Immature natural killer cell (primary cell): ENCODE measurements at regions not wholly inside any gene's neighbourhood (a gene's known extent, or its start where the extent isn't known, plus 50 kb on each side); places are given as distances from the start of the nearest gene placed in this dataset.
A peak's percentile ranks its signal among the peaks of the same experiment; 100 is the strongest.
"Not testable (repeated sequence)": the region's sequence is repeated elsewhere in the genome, so short reads cannot be mapped to it uniquely, and the experiment has no call there.

ENCODE experiments used
- DNase-seq, 3 donors: peaks; one replicate each; pipeline ENCODE4 v3.0.0; 2022; ENCODE audit warnings: mixed read lengths in 1 of 3
- H3K27ac Mint-ChIP-seq, 6 donors: one replicate each; pipeline ENCODE4 v1.8.0; 2020; ENCODE audit warnings: mixed read lengths in 6 of 6, mild to moderate bottlenecking in 5 of 6, inconsistent platforms in 4 of 6, moderate library complexity in 3 of 6
- H3K27me3 Mint-ChIP-seq, 3 donors: one replicate each; pipeline ENCODE4 v1.8.0; 2020 to 2021; ENCODE audit warnings: low read depth in 3 of 3, mild to moderate bottlenecking in 3 of 3, mixed read lengths in 3 of 3, moderate library complexity in 3 of 3, inconsistent platforms in 1 of 3
- H3K36me3 Mint-ChIP-seq, 3 donors: one replicate each; pipeline ENCODE4 v1.8.0; 2020; ENCODE audit warnings: mixed read lengths in 3 of 3, inconsistent platforms in 2 of 3, mild to moderate bottlenecking in 2 of 3
- H3K4me1 Mint-ChIP-seq, 2 donors: one replicate each; pipeline ENCODE4 v1.8.0; 2020; ENCODE audit warnings: inconsistent platforms in 2 of 2, mild to moderate bottlenecking in 2 of 2, mixed read lengths in 2 of 2, moderate library complexity in 1 of 2
- H3K4me3 Mint-ChIP-seq, 5 donors: one replicate each; pipeline ENCODE4 v1.8.0; 2020; ENCODE audit warnings: mild to moderate bottlenecking in 5 of 5, mixed read lengths in 5 of 5, inconsistent platforms in 3 of 5, moderate library complexity in 3 of 5
- H3K9me3 Mint-ChIP-seq, 6 donors: one replicate each; pipeline ENCODE4 v1.8.0; 2020; ENCODE audit warnings: mild to moderate bottlenecking in 6 of 6, mixed read lengths in 6 of 6, inconsistent platforms in 4 of 6, moderate library complexity in 3 of 6

DNA sequence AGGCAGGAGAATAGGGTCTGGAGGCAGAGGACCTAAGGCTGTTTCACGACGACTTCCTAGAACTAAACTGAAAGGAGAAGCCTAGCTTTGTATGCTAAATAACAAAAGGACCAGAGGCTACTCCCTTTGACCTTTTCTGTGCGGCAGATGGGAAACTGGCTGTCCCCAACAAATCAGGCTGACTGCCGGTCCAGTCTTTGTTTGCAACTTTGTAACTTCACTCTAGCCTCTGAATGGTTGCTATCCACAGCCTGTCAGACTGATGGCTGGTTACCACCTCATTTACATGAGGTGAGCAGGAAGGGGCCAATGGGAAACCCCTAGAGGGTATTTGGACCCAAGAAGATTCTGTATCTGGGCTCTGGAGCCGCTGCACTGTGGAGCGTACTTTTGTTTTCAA lies 132.6 kb upstream of the SHH start:
- Mint-ChIP-seq H3K27ac (no peak overlapping the region), H3K4me1 (no peaks in the 10 kb centered on the region), H3K4me3 (no peak overlapping the region), H3K36me3 (no peaks in the 10 kb centered on the region), H3K9me3 (peaks cover 0 to 6% (median 0%) of the 10 kb centered on the region in 6 donors), H3K27me3 (peaks cover 2% of the 10 kb centered on the region in 3 donors)
- no peak for DNase-seq

DNA sequence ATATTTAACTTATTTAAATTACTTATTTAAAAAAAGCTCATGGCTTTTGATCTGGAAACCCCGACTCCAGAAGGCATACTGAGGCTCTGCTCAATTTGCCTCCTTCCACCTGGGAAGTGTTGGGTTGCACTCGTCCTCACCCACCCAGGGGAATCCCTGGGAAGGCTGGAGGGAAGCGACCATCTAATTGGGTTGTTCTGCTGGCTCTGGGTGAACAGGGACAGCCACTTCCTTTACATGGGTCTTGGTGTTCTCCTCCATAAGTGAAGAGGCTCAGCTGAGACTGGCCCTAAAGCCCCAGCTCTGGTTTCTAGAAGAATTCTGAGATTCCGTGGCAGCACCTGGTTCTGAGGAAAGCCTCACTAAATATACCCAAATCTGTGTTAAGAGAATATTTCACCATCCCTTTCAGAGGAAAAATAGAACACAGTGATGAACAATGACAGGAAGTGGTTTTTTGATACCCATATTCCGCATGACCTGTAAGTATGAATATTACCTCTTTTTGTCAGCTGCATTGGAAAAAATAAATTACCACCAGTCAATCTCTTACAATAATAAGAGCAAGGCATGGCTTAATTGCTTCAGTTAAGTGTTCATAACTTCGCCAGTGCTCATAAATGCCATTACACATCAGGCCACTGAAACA lies 131.1 kb upstream of the SHH start:
- DNase-seq: no peak
- peaks cover 0 to 10% (median 0%) of the 10 kb centered on the region in 6 donors for H3K9me3 Mint-ChIP-seq
- no peaks in the 10 kb centered on the region for H3K4me1 Mint-ChIP-seq
- H3K36me3 Mint-ChIP-seq: no peaks in the 10 kb centered on the region
- no peak overlapping the region for H3K4me3 Mint-ChIP-seq
- no peak overlapping the region for H3K27ac Mint-ChIP-seq
- peaks cover 0 to 4% (median 2%) of the 10 kb centered on the region in 3 donors for H3K27me3 Mint-ChIP-seq

DNA sequence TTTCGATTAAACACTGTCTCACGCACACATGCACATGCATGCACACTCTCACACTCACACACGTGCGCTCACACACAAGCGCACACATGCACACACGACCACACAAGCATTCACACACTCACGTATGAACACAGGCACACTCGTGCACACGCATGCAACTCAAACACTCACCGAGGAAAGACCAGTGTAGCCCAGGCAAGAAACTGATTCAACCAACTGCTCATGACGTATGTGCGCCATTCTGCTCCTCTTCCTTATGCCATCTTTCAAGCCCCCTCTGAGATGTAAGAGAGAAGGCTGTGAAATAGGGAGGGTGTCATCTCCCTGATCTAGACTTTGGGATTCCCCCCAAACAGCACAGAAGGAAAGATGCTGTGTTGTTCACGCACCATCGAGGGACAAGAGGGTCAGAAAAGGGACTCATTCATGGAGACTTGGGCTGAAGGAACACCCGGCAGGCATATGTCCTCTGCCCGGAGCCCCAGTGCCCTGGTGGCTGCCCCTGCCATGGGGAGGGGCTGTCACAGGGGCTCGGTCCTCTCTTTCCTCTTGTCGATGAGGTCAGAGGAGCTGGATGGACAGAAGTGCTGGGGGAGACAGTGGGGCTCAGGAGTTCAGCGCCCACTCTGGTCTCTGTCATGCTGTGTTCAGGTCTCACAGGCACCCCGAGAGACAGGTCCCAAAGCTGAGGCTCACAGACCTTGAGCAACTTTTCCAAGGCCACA lies 130.1 kb upstream of the SHH start:
- peaks cover 0 to 4% (median 2%) of the 10 kb centered on the region in 3 donors for H3K27me3 Mint-ChIP-seq
- H3K36me3 Mint-ChIP-seq: no peaks in the 10 kb centered on the region
- H3K27ac Mint-ChIP-seq: peak overlapping the region in 1 of 6 donors; percentile 51
- no peak overlapping the region for H3K4me3 Mint-ChIP-seq
- no peaks in the 10 kb centered on the region for H3K4me1 Mint-ChIP-seq
- peaks cover 0 to 10% (median 1%) of the 10 kb centered on the region in 6 donors for H3K9me3 Mint-ChIP-seq
- no peak for DNase-seq

DNA sequence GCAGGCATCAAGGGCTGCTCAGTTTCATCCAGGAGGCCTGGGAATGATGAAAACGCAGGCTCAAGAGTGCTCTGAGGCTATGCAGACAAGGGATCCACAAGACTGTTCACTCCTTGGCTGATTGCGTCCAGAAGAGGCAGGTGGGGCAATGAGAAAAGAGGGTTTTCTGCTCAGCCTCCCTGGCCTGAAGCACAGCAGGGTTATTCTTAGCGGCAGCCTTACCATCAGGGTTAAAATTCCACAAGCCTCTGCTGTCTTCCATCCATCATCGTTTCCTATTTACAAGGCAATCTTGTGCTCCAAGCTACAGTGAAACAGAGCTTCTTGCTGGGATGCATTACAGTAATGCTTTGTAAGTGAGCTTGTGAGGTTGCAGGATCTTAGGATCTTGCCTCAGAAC lies 129.4 kb upstream of the SHH start:
- no peak for DNase-seq
- H3K4me3 Mint-ChIP-seq: no peak overlapping the region

DNA sequence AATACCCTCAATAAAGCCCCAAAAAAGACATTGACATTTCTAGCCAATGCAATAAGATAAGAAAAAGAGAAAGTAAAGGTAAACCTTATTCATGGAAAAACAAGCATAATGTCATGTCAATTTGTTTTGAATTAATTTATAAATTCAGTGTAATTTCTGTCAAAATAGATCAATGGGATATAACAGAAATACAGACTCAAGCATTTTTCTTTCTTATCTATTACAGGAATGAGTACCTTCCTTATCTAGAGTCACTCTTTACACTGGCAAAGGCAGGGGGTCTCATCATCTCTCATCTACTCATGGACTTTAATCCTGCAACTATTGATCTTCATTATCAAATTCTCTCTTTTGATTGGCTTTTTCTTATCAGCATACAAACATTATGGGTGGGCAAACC lies 127.1 kb upstream of the SHH start:
- DNase-seq: no peak
- no peak overlapping the region for H3K27ac Mint-ChIP-seq
- peaks cover 0 to 15% (median 0%) of the 10 kb centered on the region in 3 donors for H3K27me3 Mint-ChIP-seq
- no peaks in the 10 kb centered on the region for H3K4me1 Mint-ChIP-seq
- no peaks in the 10 kb centered on the region for H3K36me3 Mint-ChIP-seq
- no peak overlapping the region for H3K4me3 Mint-ChIP-seq
- peaks cover 0 to 10% (median 2%) of the 10 kb centered on the region in 6 donors for H3K9me3 Mint-ChIP-seq

More for the DNA sequence above, 129.4 kb upstream of the SHH start:
- Mint-ChIP-seq H3K27me3 (peaks cover 0 to 4% (median 2%) of the 10 kb centered on the region in 3 donors), H3K36me3 (no peaks in the 10 kb centered on the region), H3K27ac (no peak overlapping the region), H3K4me1 (no peaks in the 10 kb centered on the region), H3K9me3 (peaks cover 0 to 10% (median 1%) of the 10 kb centered on the region in 6 donors)

DNA sequence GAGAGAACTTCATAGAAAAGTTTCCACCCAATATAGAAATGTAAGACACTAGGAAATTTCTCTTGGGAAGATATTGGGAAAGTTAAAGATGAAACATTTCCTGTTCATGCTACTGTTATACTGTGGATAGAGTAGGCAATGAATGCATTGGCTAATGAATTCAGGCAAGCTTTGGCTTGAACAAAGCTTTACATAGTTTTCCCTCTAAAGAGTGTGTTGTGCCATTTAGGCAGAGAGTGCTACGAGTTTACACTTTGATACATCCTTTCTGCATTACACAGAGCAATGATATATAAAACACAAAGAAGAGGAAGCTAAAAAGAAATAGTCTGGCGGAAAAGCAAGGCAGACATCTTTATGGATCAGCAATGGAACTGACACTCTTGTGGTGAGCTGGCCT lies 125.9 kb upstream of the SHH start:
- Mint-ChIP-seq H3K27me3 (peaks cover 0 to 15% (median 0%) of the 10 kb centered on the region in 3 donors), H3K9me3 (peaks cover 0 to 10% (median 2%) of the 10 kb centered on the region in 6 donors), H3K4me1 (no peaks in the 10 kb centered on the region), H3K27ac (no peak overlapping the region), H3K36me3 (no peaks in the 10 kb centered on the region), H3K4me3 (no peak overlapping the region)
- no peak for DNase-seq

DNA sequence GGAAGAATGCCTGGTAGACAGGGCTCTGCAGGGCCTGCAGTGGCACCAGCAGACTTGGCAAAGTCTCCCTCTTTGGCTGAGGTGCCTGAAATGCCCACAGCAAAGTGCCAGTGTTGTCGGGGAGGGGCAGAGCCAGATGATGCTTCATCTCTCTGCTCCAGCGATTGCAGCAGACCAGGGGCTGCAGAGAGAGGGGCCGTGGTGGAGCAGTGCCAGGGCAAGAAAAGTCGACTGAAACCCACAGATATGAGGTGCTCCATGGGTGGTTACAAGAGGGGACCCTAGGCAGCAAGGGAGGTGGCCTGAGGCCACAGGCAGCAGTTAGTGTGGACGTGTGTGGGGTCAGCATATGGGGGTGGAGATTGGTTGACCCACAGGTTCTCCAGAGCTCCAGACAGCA lies 123.5 kb upstream of the SHH start:
- H3K9me3 Mint-ChIP-seq: peaks cover 0 to 10% (median 2%) of the 10 kb centered on the region in 6 donors
- H3K36me3 Mint-ChIP-seq: no peaks in the 10 kb centered on the region
- no peak overlapping the region for H3K4me3 Mint-ChIP-seq
- no peaks in the 10 kb centered on the region for H3K4me1 Mint-ChIP-seq
- peaks cover 0 to 18% (median 0%) of the 10 kb centered on the region in 3 donors for H3K27me3 Mint-ChIP-seq
- DNase-seq: no peak
- H3K27ac Mint-ChIP-seq: no peak overlapping the region

DNA sequence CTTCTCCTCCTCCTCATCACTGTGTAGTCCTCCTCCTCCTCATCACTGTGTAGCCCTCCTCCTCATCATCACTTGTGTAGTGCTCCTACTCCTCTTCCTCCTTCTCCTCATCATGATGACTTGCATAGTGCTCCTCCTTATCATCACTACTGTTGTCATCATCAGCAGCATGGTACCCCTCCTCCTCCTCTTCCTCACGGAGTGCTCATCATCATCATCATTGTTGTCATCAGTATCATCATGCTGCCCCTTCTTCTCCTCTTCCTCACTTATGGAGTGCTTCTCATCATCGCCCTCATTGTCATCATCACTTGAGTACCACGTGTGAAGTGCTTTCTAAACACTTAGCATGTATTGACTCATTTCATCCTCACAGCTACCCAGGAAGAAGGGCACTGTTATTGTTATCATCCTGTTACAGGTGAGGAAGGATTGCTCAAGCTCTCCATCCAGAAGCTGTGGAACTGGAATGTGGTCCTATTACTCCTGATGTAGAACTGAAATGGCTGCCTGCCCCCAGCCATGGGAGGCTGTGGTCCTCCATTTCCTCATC lies 122.8 kb upstream of the SHH start:
- no peak for DNase-seq
- H3K27ac Mint-ChIP-seq: peak overlapping the region in 1 of 6 donors; percentile 23

DNA sequence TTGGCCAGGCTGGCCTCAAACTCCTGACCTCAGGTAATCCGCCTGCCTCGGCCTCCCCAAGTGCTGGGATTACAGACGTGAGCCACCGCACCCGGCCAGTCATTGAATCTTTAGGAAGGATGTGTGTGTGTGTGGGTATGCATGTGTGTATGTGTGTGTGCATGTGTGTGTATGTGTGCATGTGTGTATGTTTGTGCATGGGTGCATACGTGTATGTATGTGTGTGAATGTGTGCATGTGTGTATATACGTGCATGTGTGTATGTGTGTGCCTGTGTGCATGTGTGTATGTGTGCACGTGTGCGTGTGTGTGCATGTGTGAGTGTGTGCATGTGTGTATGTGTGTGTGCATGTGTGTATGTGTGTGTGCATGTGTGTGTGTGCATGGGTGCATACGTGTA lies 120.1 kb upstream of the SHH start:
- H3K27ac Mint-ChIP-seq, H3K9me3 Mint-ChIP-seq, H3K4me1 Mint-ChIP-seq, H3K4me3 Mint-ChIP-seq, H3K36me3 Mint-ChIP-seq, DNase-seq: not testable (repeated sequence)
- peaks cover 0 to 18% (median 4%) of the 10 kb centered on the region in 3 donors for H3K27me3 Mint-ChIP-seq

More for the DNA sequence above, 122.8 kb upstream of the SHH start:
- Mint-ChIP-seq H3K36me3 (no peaks in the 10 kb centered on the region), H3K4me1 (no peaks in the 10 kb centered on the region), H3K4me3 (no peak overlapping the region), H3K27me3 (peaks cover 0 to 17% (median 0%) of the 10 kb centered on the region in 3 donors), H3K9me3 (peaks cover 0 to 6% (median 1%) of the 10 kb centered on the region in 6 donors)

DNA sequence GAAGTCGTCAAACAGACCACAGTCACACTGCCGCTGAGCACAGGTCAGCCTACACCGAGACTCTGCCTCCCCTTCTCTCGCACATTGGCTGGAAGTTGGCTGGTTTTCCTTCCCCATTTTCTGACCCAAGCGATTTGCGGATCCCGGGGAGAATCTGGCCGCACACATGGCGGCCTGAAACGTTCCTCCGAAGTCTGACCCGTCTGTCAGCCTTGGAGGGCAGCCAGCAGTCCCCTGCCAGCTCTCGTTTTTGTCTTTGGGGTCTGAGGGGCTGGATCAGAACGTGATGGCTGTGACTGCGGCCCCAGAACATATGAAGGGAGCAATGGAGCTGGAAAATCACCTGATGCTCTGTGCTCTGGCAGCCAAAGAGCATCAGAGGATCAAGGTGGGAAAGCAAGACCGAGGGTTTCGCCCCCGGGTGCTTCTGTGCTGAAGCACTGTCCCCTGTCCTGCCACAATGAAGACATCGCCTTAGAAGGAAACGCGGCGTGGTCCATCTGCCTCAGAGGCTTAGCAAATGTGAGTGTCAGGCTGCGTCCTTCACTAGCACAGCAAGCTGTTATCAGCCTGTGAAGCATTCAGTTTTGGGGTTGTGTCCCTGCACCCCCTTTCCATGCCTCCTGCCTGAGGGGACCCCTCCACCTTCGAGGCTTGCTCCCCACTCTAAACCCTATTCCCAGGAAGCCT lies 119.3 kb upstream of the SHH start:
- peaks cover 0 to 1% (median 0%) of the 10 kb centered on the region in 6 donors for H3K9me3 Mint-ChIP-seq
- no peak overlapping the region for H3K4me3 Mint-ChIP-seq
- H3K27me3 Mint-ChIP-seq: peaks cover 0 to 18% (median 6%) of the 10 kb centered on the region in 3 donors
- H3K36me3 Mint-ChIP-seq: no peaks in the 10 kb centered on the region
- H3K27ac Mint-ChIP-seq: no peak overlapping the region
- no peak for DNase-seq
- no peaks in the 10 kb centered on the region for H3K4me1 Mint-ChIP-seq

DNA sequence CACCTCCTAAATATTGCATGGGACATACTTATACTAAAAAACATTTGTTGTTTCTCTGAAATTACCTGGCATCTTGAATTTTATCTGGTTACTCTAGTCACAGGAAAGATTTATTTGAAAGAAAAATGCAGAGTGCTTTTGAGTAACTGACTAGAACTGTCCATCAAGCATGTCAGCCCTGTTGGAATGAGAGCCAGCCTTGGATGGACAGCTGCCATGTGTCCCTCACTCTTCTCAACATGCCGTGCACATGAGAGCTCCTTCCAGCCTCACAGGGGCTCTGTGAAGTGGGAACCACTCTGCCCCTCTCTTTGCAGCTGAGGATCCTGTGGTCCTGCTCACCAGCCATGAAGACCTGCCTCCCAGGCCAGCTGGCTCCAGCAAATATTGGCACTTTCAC lies 118.3 kb upstream of the SHH start:
- H3K27ac Mint-ChIP-seq: no peak overlapping the region
- peaks cover 0 to 15% (median 6%) of the 10 kb centered on the region in 3 donors for H3K27me3 Mint-ChIP-seq
- no peaks in the 10 kb centered on the region for H3K4me1 Mint-ChIP-seq
- H3K36me3 Mint-ChIP-seq: no peaks in the 10 kb centered on the region
- no peak for DNase-seq
- H3K4me3 Mint-ChIP-seq: no peak overlapping the region
- H3K9me3 Mint-ChIP-seq: peaks cover 0 to 1% (median 0%) of the 10 kb centered on the region in 6 donors

DNA sequence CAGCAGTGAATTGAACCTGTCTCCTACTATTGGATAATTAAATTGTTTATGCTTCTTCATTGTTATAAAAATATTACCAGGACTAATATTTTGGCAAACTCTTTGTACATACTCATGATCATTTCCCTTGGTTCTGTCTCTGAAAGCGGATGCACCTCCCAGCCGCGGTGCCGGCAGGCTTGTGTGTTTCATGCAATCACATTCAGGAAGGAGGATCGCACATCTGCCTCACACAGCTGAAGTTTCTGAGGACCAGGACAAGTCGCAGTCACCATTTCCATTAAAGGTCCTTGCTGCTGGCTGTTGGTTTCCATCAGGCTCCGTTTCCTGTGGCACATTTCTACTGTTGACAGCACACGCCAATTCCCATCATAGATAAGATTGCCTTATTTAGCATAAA lies 117.8 kb upstream of the SHH start:
- H3K4me1 Mint-ChIP-seq: no peaks in the 10 kb centered on the region
- DNase-seq: no peak
- H3K36me3 Mint-ChIP-seq: no peaks in the 10 kb centered on the region
- no peaks in the 10 kb centered on the region for H3K9me3 Mint-ChIP-seq
- peaks cover 0 to 10% (median 6%) of the 10 kb centered on the region in 3 donors for H3K27me3 Mint-ChIP-seq
- no peak overlapping the region for H3K27ac Mint-ChIP-seq
- H3K4me3 Mint-ChIP-seq: no peak overlapping the region

DNA sequence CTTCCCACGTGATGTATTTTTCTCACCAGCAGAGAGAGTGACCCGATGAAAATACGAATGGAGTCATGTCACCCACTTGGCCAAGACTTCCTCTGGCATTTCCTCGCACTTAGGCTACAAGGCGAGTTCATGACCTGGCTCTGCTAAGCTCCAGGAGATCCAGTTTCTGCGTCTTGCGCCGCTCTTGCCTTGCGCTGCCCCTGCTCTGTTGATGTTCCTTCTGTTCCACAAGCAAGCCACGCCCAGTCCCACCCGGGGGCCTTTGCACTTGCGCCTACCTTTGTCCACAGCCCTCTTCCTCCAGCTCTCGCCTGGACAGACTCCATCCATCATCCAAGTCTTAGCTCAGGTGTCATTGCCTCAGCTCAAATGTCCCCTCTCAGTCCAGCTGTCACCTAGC lies 116.3 kb upstream of the SHH start:
- Mint-ChIP-seq H3K9me3 (no peaks in the 10 kb centered on the region), H3K27me3 (peaks cover 0 to 8% (median 7%) of the 10 kb centered on the region in 3 donors), H3K36me3 (no peaks in the 10 kb centered on the region), H3K4me1 (no peaks in the 10 kb centered on the region), H3K27ac (no peak overlapping the region), H3K4me3 (no peak overlapping the region)
- DNase-seq: no peak

DNA sequence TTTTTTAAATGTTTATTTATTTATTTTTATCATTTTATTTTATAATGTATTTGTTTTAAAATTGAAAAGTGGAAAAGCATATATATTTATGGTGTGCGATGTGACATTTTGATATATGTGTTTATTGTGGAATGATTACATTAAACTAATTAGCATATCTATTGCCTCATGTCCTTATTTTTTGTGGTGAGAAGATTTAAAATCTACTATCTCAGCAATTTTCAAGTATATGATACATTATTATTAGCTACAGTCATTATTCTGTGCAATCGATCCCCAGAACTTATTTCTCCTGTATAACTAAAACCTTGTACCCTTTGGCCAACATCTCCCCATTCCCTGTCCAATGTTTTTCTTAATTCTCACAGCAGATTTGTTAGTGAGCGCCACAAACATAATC lies 115.6 kb upstream of the SHH start:
- no peak for DNase-seq
- Mint-ChIP-seq H3K36me3 (no peaks in the 10 kb centered on the region), H3K9me3 (no peaks in the 10 kb centered on the region), H3K27ac (no peak overlapping the region), H3K4me1 (no peaks in the 10 kb centered on the region), H3K4me3 (no peak overlapping the region), H3K27me3 (peaks cover 0 to 9% (median 8%) of the 10 kb centered on the region in 3 donors)
